CD4-positive, alpha-beta T cell treated with Interleukin-10 for 1 hour (primary cell): ENCODE measurements at regions not wholly inside any gene's neighbourhood (a gene's known extent, or its start where the extent isn't known, plus 50 kb on each side); places are given as distances from the start of the nearest gene placed in this dataset.

Source experiments
- DNase-seq: peaks from one replicate; pipeline ENCODE4 v3.0.0-alpha.2; 2020

DNA sequence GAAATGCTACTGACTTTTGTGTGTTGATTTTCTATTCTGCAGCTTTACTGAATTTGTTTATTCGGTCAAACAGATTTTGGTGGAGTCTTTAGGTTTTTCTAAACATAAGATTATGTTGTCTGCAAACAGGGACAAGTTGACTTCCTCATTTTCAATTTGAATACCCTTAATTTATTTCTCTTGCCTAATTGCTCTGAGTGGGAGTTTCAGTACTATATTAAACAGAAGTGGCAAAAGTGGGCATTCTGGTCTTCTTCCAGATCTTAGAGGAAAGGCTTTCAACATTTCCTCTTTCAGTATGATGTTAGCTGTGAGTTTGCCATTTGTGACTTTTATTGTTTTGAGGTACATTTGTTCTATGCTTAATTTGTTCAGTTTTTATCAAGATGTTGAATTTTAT is 268.5 kb downstream of the WNT5A start:
- DNase-seq: no peak

DNA sequence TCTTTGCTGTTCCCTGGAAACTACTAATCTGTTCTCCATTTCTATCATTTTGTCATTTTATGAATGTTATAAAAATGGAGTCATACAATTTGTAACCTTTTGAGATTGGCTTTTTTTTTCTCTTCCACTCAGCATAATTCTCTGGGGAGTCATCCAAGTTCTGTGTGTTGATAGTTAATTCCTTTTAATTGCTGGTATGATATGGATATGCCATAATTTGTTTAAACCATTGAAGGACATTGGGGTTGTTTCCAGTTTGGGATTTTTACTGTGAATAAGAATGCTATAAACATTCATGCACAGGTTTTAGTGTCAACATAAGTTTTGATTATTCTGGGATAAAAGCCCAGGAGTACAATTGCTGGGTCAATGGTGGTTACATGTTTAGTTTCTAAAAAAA is 279.4 kb downstream of the WNT5A start:
- no peak for DNase-seq

DNA sequence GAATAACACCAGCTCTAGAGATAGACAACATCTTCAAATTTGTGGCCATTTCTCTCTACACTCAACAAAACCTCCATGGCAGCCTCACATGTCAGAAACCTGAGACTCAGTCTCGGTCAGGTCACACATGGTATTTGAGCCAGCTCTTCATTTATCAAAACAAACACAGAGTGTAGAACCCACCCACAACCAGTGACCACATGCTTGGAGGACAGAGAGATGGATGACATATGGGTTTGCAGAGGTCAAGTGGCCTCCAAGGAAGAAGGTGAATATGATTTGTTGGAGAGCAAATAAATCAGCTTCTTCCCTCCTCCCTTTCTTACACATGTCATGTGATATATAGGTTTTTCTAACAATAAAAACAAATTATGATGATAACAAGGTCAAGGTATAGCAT is 278.1 kb upstream of the LRTM1 start:
- no peak for DNase-seq

- DNase-seq: no peak
Measured at GRCh38 chr3:55204417-55204816, 276.6 kb upstream of the LRTM1 start.

- DNase-seq: no peak
Measured at GRCh38 chr3:55203546-55203945, 275.7 kb upstream of the LRTM1 start.

GRCh38 chr3:55203006-55203405 is 275.1 kb upstream of the LRTM1 start:
- DNase-seq: no peak

- DNase-seq: no peak
Measured at GRCh38 chr3:55202326-55202725, 274.5 kb upstream of the LRTM1 start.

- DNase-seq: no peak
Measured at GRCh38 chr3:55201779-55202178, 273.9 kb upstream of the LRTM1 start.

GRCh38 chr3:55200906-55201305 is 273.0 kb upstream of the LRTM1 start:
- DNase-seq: no peak

GRCh38 chr3:55198554-55198953 is 270.7 kb upstream of the LRTM1 start:
- DNase-seq: no peak

- no peak for DNase-seq
Measured at GRCh38 chr3:55197021-55197420, 269.2 kb upstream of the LRTM1 start.

GRCh38 chr3:55196495-55196894 is 268.6 kb upstream of the LRTM1 start:
- DNase-seq: no peak

DNA sequence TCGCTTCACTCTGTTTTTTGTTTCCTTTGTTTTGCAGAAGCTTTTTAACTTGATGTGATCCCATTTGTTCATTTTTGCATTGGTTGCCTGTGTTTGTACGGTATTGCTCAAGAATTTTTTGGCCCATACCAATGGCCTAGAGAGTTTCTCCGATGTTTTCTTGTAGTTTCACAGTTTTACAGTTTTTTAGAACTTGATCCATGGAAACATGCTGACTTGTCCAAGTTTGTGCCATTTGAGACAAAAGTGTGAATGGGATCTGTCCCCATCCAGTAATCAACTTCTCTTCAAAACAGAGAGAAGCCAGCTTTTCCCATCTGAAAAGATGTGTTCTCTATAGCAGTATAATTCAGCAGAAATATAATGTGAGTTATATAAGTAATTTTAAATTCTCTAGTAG is 266.5 kb upstream of the LRTM1 start:
- no peak for DNase-seq

DNA sequence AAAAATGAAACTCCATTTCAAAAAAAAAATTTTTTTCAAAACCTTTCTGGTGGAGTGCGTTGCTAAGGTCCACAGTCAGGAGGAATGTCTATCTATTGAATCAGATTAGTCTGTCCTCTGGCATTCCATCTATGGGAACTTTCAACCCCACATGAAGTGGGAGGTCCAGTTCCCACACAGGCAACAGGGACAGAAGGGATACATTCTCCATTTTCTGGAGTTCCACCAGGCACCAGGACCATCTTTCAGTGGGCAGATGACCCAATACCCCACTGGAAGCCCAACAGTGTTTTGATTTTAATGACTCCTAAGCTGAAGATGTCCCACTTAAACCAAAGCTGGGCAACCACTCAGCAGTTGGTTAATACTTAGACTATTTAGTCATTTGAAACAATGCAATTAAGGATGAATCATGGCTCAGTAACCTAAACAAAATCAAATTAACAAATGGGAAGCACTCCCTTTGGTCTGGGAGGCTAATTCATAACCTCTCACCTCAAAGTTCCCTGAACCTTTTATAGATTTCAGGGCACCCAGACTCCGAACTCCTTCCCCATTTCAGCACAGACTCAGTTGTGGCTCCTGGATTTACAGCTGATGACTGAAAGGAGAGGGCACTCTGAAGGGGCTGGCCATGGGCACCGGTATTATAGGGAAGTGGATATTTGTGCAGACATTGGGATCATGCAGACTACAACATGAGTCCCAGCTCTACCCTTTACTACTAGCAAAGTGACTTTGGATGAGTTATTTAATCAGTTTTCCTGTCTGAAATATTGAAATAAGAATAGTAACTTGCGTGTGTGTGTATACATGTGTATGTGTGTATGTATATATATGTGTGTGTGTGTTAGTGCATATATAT is 264.3 kb upstream of the LRTM1 start:
- DNase-seq: no peak

DNA sequence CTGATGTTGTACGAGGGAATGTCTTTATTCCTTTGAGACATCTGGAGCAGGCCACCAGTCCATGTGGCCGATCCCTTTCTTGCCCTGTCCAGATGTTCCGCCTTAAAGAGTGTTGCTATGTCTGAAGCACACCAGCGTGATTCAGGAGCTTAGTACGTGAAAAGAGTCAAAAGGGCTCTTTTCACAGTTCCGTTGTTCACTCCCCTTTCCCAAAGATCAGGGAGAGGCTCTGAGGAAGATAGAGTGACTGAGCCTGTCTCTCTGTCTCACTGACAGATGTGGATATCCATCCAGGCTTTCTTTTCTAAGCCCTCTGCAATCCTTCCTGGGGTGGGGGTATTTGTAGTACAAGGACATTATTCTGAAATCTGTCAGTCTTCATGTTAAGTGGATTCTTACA is 262.5 kb upstream of the LRTM1 start:
- DNase-seq: no peak

- no peak for DNase-seq
Measured at GRCh38 chr3:55189359-55189801, 261.5 kb upstream of the LRTM1 start.

GRCh38 chr3:55185380-55185779 is 257.5 kb upstream of the LRTM1 start:
- DNase-seq: no peak

- DNase-seq: no peak
Measured at GRCh38 chr3:55183201-55183600, 255.3 kb upstream of the LRTM1 start.

DNA sequence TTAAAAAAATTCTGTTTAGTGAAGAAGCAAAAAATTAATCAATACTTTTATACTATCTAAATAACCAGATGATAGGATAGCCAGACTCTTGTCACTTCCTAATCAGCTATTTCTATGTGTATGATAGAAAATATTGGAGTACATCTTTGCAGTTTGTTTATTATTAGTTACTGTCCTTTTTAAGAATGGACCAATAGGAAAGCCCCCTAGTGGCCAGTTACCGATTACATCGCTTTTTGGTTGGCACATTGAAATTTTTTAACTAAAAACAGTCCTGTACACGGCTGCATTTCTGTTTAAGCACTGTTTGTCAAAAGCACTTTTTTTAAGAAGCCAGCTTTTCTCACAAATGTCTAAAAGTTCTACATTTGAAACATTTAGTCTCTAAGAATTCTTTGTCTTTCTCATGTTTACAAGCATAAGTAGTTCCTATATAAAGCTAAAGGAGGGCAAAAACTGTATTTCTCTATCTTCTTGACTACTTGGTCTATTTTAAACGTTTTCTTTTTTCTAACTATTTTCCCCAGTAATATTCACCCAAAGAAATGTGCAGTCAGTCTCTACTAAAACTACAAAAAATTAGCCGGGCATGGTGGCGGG is 253.2 kb upstream of the LRTM1 start:
- peak; percentile 7 for DNase-seq

DNA sequence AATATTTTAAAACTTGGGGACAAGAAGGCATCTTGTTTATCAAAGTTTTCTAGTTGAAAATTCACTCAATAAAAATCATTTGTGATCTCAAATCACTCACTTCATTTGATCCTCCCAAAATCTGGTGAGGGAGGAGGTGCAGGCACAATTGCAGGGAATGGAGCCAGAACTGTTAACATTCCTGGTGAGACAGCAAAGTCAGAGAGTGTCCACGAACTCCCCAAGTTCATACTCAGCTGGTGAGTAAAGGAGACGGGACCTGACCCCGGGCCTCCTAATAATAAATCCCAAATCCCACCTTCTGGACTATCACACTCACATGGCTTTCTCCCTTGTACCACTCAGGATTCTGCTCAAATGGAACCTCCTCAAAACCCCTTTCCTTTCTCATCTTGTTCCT is 252.3 kb upstream of the LRTM1 start:
- DNase-seq: no peak

GRCh38 chr3:55178336-55178735 is 250.5 kb upstream of the LRTM1 start:
- DNase-seq: no peak

GRCh38 chr3:55177749-55178148 is 249.9 kb upstream of the LRTM1 start:
- no peak for DNase-seq

DNA sequence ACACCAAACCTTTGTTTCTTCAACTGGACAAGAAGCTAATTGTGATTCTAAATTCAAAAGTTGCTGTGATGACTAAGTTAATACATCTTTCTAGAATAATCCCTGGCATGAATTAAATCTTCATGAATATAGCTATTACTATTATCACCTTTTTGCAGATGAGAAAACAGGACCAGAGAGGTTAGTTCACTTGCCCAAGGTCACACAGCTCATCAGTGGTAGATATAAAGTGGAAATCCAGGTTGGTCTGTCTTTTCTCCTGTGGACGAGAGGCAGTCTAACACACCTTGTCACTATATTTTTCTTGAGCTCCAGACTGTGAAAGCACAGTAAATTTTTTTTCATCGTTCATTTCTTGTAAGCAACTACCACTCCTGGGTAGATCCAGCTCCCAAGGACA is 247.6 kb upstream of the LRTM1 start:
- DNase-seq: no peak

DNA sequence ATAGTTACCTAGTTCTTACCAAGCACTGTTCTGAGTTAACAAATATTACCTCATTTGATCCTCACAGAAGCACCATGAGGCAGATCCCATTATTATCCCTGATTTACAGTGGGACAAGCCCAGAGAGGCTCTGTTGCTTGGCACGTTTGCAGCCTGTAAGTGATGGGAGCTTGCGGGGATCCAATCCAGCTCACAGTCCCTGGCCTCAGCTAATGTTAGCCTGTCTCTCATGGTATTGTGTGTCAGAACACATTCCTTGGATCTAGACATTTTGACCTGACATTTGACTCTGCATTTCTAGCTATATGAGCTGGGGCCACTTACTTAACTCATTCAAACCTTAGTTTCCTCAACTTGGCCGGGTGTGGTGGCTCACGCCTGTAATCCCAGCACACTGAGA is 246.9 kb upstream of the LRTM1 start:
- DNase-seq: no peak

DNA sequence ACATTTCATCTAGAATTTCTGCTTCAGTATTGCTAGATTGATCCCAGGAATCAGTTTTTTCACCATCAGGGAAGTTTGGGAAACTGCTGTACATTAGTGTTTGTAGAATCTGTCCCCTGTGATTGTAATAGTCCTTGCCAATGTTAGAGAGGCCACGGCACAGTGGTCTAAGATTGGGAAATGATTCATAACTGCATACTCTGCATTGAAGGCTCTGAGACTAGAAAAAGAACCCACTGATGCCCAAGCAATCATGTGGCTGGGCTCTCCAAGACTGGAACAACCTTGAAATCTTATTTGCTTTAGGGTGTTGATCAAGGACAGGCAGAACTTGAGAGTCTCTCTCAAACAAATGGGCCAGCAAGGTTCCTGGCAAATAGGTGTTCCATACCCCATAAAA is 245.6 kb upstream of the LRTM1 start:
- no peak for DNase-seq
